ENCODE measurements at regions not wholly inside any gene's neighbourhood (a gene's known extent, or its start where the extent isn't known, plus 50 kb on each side); places are given as distances from the start of the nearest gene placed in this dataset.

DNA sequence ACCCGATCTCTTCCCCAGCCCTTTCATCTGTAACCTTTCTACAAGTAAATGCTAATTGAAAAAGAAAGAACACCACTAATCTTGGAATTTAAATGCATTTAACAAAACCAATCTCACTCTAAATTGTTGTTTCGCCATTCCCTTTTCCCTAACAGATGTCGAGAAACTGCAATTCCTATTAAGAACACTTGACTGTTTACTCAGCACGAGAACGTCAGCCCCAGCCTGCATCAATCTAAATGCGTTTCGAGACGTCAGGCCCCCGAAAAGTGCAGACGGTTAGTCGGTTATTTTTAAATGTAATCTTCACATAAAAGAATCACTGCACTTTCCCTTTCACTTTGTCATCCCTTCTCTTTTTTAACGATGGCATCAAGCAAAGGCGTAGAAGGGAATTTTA lies 837.6 kb downstream of the VRK1 start:
- TF ChIP-seq, protein P1, sequence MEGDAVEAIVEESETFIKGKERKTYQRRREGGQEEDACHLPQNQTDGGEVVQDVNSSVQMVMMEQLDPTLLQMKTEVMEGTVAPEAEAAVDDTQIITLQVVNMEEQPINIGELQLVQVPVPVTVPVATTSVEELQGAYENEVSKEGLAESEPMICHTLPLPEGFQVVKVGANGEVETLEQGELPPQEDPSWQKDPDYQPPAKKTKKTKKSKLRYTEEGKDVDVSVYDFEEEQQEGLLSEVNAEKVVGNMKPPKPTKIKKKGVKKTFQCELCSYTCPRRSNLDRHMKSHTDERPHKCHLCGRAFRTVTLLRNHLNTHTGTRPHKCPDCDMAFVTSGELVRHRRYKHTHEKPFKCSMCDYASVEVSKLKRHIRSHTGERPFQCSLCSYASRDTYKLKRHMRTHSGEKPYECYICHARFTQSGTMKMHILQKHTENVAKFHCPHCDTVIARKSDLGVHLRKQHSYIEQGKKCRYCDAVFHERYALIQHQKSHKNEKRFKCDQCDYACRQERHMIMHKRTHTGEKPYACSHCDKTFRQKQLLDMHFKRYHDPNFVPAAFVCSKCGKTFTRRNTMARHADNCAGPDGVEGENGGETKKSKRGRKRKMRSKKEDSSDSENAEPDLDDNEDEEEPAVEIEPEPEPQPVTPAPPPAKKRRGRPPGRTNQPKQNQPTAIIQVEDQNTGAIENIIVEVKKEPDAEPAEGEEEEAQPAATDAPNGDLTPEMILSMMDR (IDR thresholded peaks at IDR 0.05), result no peak
- DNase-seq (ENCODE audit: low spot score), result no peak
- ATAC-seq (ENCODE audit: low FRiP score), result no peak

DNA sequence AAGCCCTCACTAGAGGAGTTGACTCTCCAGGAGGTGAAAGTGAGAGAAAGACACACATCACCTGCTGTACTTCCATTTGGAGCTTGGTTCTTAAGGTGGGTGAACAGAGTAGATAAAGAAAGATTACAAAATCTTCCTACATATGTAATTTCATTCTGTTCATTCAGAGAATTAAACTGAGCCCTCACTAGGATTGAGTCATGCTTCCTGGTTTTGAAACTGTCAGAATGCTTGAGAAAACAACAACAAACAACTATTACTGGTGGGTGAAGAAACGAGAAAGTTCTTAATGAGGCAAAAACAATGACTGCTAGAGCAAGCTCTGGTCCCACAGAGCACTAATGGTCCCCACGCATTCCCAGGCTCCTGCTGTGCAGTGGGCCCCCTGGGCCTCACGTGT lies 841.7 kb downstream of the VRK1 start:
- no peak for ATAC-seq (ENCODE audit: low FRiP score)
- no peak for DNase-seq (ENCODE audit: low spot score)
- TF ChIP-seq, protein P1 (IDR thresholded peaks at IDR 0.05), result no peak

DNA sequence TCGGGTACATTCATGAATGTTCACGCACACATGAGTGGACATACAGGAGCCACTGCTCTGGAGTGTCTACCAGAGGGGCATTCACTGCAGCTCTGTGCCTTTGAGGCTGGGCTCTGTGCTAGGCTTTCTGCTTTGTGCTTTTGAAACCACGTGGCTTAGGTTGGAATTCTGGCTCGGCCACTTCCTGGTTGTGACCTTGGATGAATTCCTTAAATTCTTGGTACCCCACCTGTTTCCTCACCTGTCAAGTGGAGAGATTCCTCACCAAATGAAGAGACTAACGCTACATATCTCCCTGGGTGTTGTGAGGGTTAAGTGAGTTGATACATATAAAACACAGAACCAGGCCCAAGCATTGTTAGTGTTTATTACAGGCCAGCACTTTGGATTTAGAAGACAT lies 842.8 kb downstream of the VRK1 start:
- ATAC-seq (ENCODE audit: low FRiP score) (no peak), DNase-seq (ENCODE audit: low spot score) (no peak)
- TF ChIP-seq, protein P1 (IDR thresholded peaks at IDR 0.05), result no peak

DNA sequence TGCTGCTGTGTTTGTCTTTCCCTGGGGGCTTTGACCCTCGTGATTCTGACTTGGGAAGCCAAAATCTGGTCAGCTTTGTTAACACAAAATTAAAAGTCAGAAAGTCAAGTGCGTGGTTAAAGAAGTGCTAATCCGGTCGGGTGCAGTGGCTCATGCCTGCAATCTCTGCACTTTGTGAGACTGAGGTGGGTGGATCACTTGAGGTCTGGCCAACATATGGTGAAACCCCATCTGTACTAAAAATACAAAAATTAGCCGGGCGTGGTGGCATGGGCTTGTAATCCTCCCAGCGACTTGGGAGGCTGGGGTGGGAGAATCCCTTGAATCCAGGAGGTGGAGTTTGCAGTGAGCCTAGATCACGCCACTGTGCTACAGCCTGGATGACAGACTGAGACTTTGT lies 844.6 kb downstream of the VRK1 start:
- no peak for ATAC-seq (ENCODE audit: low FRiP score)

DNA sequence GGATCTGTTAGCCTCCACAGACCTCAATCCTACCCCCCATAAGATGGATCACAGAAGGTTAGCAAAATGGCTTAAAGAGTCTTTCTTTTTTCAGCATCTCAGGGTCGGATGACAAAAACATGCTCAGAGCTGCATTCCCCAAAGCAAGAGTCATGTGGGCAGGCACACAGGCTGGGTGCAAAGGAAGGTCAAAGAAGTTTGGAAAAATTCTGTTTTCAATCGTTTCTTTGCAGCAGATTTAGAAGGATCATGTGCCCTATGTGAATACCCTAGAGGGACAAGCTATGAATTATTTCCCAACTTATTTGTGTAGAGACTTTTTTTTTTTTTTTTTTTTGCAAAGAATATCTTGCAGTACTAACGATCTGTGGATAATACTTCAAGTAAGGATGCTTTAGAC lies 845.4 kb downstream of the VRK1 start:
- DNase-seq (ENCODE audit: low spot score) (no peak), ATAC-seq (ENCODE audit: low FRiP score) (no peak)
- TF ChIP-seq, protein P1 (IDR thresholded peaks at IDR 0.05), result no peak

More for the DNA sequence above, 844.6 kb downstream of the VRK1 start:
- TF ChIP-seq, protein P1 (IDR thresholded peaks at IDR 0.05), result no peak
- DNase-seq (ENCODE audit: low spot score), result no peak

DNA sequence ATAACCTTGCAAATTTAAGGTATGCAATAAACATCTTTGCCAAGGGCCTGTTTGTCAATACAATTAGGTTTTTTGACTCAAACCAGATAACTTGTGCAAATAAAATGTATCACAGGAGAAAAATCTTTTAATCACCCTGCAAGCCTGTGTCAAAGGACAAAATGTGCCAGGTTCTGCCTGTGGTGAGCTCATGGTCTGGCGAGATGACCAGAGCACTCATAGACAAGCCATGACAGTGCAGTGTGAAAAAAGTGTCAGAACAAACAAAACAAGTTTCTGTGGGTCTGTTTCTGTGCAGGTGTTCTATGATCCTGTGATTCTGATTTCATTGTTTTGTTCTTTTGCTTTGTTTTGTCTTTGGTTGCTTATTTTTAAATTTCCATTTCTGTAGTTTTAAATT lies 847.2 kb downstream of the VRK1 start:
- ATAC-seq (ENCODE audit: low FRiP score) (no peak), DNase-seq (ENCODE audit: low spot score) (no peak)
- TF ChIP-seq, protein P1 (IDR thresholded peaks at IDR 0.05), result no peak

DNA sequence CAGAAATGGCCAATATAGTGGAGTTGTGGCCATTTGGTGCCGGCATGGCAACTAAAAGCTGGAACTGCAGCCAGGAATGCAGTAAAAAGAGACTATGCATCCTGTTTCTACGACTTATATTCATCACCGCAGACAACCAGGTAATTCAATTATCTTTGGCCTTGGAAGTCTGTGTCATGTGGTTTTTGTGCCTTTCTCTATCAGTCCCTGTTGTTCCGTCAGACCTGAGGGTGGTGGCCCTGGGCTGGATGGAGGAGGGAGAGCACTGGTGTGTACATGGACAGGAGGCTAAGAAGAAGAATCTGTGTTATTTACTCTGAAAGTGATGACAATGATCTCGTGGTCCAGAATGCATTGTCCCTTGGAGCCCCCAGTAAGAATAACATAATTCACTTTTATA lies 852.6 kb downstream of the VRK1 start:
- TF ChIP-seq, protein P1 (IDR thresholded peaks at IDR 0.05), result no peak
- no peak for DNase-seq (ENCODE audit: low spot score)
- ATAC-seq (ENCODE audit: low FRiP score), result no peak

Measured in omental fat pad (tissue), 3 donors.